ENCODE measurements at regions not wholly inside any gene's neighbourhood (a gene's known extent, or its start where the extent isn't known, plus 50 kb on each side); places are given as distances from the start of the nearest gene placed in this dataset.

GRCh38 chr14:97021571-97022168 is 224.5 kb downstream of the VRK1 start:
- POLR2A ChIA-PET = no interaction called here
- Histone ChIP-seq H3K9me3 (no peaks in the 10 kb centered on the region), H3K4me3 (ENCODE audit: low read depth, low read length) (no peak overlapping the region), H3K36me3 (ENCODE audit: control insufficient read depth, insufficient read depth, low read length) (no peaks in the 10 kb centered on the region), H3K27me3 (replicated peaks; ENCODE audit: control insufficient read depth, insufficient read depth, low read length) (no peaks in the 10 kb centered on the region), H3K4me1 (no peaks in the 10 kb centered on the region)
- Mint-ChIP-seq H3K9me3 (ENCODE audit: unreplicated experiment) (no peaks in the 10 kb centered on the region), H3K27ac (ENCODE audit: unreplicated experiment) (no peak overlapping the region), H3K4me1 (ENCODE audit: low read depth, unreplicated experiment) (no peaks in the 10 kb centered on the region), H3K4me3 (ENCODE audit: unreplicated experiment) (peak overlapping the region; percentile 45), H3K27me3 (ENCODE audit: insufficient read depth, unreplicated experiment) (peaks cover 10% of the 10 kb centered on the region), H3K36me3 (ENCODE audit: insufficient read depth, unreplicated experiment) (no peaks in the 10 kb centered on the region)
- no TSS peak for BruUV-seq (replicated peaks)
- intact Hi-C loops (cut with micrococcal nuclease; ENCODE audit: unreplicated experiment) = no loop called here
- peak in 1 of 2 experiments; percentile 7 for DNase-seq
- CTCF ChIA-PET = no interaction called here
- TF ChIP-seq, protein P1, sequence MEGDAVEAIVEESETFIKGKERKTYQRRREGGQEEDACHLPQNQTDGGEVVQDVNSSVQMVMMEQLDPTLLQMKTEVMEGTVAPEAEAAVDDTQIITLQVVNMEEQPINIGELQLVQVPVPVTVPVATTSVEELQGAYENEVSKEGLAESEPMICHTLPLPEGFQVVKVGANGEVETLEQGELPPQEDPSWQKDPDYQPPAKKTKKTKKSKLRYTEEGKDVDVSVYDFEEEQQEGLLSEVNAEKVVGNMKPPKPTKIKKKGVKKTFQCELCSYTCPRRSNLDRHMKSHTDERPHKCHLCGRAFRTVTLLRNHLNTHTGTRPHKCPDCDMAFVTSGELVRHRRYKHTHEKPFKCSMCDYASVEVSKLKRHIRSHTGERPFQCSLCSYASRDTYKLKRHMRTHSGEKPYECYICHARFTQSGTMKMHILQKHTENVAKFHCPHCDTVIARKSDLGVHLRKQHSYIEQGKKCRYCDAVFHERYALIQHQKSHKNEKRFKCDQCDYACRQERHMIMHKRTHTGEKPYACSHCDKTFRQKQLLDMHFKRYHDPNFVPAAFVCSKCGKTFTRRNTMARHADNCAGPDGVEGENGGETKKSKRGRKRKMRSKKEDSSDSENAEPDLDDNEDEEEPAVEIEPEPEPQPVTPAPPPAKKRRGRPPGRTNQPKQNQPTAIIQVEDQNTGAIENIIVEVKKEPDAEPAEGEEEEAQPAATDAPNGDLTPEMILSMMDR (IDR thresholded peaks at IDR 0.05; ENCODE audit: insufficient read depth in 1 of 2, low read depth in 1 of 2, low read length in 1 of 2, severe bottlenecking in 1 of 2, unreplicated experiment in 1 of 2) = no peak

DNA sequence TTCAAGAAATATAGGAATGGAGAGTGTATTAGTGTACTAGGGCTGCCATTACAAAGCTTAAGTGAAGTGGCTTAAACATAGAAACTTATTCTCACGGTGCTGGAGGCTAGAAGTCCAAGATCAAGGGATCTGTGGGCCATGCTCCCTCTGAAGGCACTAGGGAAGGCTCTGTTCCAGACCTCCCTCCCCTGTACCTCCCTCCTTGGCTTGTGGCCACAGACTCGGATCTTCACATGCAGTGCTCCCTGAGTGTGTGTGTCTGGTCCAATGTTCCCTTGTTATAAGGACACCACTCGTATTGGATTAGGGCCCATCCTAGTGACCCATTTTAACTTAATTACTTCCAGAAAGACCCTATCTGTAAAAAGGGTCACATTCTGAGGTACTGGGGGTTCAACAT is 225.6 kb downstream of the VRK1 start:
- TF ChIP-seq, protein P1 (IDR thresholded peaks at IDR 0.05; ENCODE audit: insufficient read depth in 1 of 2, low read depth in 1 of 2, low read length in 1 of 2, severe bottlenecking in 1 of 2, unreplicated experiment in 1 of 2) = no peak
- Histone ChIP-seq H3K4me3 (ENCODE audit: low read depth, low read length) (no peak overlapping the region), H3K27me3 (replicated peaks; ENCODE audit: control insufficient read depth, insufficient read depth, low read length) (no peaks in the 10 kb centered on the region), H3K4me1 (no peaks in the 10 kb centered on the region), H3K36me3 (ENCODE audit: control insufficient read depth, insufficient read depth, low read length) (no peaks in the 10 kb centered on the region), H3K9me3 (no peaks in the 10 kb centered on the region)
- H3K27me3 Mint-ChIP-seq (ENCODE audit: insufficient read depth, unreplicated experiment) = peaks cover 10% of the 10 kb centered on the region
- no peak overlapping the region for H3K27ac Mint-ChIP-seq (ENCODE audit: unreplicated experiment)
- ChIA-PET CTCF (no interaction called here), POLR2A (no interaction called here)
- no peak for DNase-seq
- no peaks in the 10 kb centered on the region for H3K4me1 Mint-ChIP-seq (ENCODE audit: low read depth, unreplicated experiment)
- no peaks in the 10 kb centered on the region for H3K9me3 Mint-ChIP-seq (ENCODE audit: unreplicated experiment)
- no peak overlapping the region for H3K4me3 Mint-ChIP-seq (ENCODE audit: unreplicated experiment)
- no peaks in the 10 kb centered on the region for H3K36me3 Mint-ChIP-seq (ENCODE audit: insufficient read depth, unreplicated experiment)
- BruUV-seq (replicated peaks) = no TSS peak
- intact Hi-C loops (cut with micrococcal nuclease; ENCODE audit: unreplicated experiment) = no loop called here

GRCh38 chr14:97023871-97024270 is 226.7 kb downstream of the VRK1 start:
- no peaks in the 10 kb centered on the region for H3K4me1 Mint-ChIP-seq (ENCODE audit: low read depth, unreplicated experiment)
- POLR2A ChIA-PET = no interaction called here
- Histone ChIP-seq H3K4me3 (ENCODE audit: low read depth, low read length) (no peak overlapping the region), H3K4me1 (no peaks in the 10 kb centered on the region), H3K9me3 (no peaks in the 10 kb centered on the region), H3K36me3 (ENCODE audit: control insufficient read depth, insufficient read depth, low read length) (no peaks in the 10 kb centered on the region), H3K27me3 (replicated peaks; ENCODE audit: control insufficient read depth, insufficient read depth, low read length) (no peaks in the 10 kb centered on the region)
- TF ChIP-seq, protein P1 (IDR thresholded peaks at IDR 0.05; ENCODE audit: insufficient read depth in 1 of 2, low read depth in 1 of 2, low read length in 1 of 2, severe bottlenecking in 1 of 2, unreplicated experiment in 1 of 2) = no peak
- no peak overlapping the region for H3K4me3 Mint-ChIP-seq (ENCODE audit: unreplicated experiment)
- DNase-seq = no peak
- CTCF ChIA-PET = no interaction called here
- H3K27ac Mint-ChIP-seq (ENCODE audit: unreplicated experiment) = no peak overlapping the region
- H3K36me3 Mint-ChIP-seq (ENCODE audit: insufficient read depth, unreplicated experiment) = no peaks in the 10 kb centered on the region
- no peaks in the 10 kb centered on the region for H3K9me3 Mint-ChIP-seq (ENCODE audit: unreplicated experiment)
- intact Hi-C loops (cut with micrococcal nuclease; ENCODE audit: unreplicated experiment) = no loop called here
- BruUV-seq (replicated peaks) = no TSS peak
- H3K27me3 Mint-ChIP-seq (ENCODE audit: insufficient read depth, unreplicated experiment) = peaks cover 7% of the 10 kb centered on the region

All from Caco-2 (cell line).